ENCODE measurements at regions not wholly inside any gene's neighbourhood (a gene's known extent, or its start where the extent isn't known, plus 50 kb on each side); places are given as distances from the start of the nearest gene placed in this dataset.

GRCh38 chr2:33903701-33904100, 304.6 kb upstream of the FAM98A start:
- TF ChIP-seq CTCF (IDR thresholded peaks at IDR 0.05 in 2 of 3, conservative IDR thresholded peaks at IDR 0.05 in 1 of 3; ENCODE audit: control insufficient read depth in 2 of 3, extremely low read depth in 1 of 3, insufficient read depth in 1 of 3, low read depth in 3 of 3, low read length in 3 of 3) (no peak), SRF (IDR thresholded peaks at IDR 0.05; ENCODE audit: low read depth in 2 of 2, low read length in 2 of 2) (no peak), SMAD1 (IDR thresholded peaks at IDR 0.05; ENCODE audit: low read depth, partially characterized antibody) (no peak), BMI1 (IDR thresholded peaks at IDR 0.05; ENCODE audit: borderline replicate concordance) (no peak), JUNB (IDR thresholded peaks at IDR 0.05) (no peak), EED (IDR thresholded peaks at IDR 0.05; ENCODE audit: low read depth) (no peak), CREB1 (IDR thresholded peaks at IDR 0.05; ENCODE audit: low read depth) (no peak), CUX1 (IDR thresholded peaks at IDR 0.05; ENCODE audit: insufficient replicate concordance, low read depth, low read length) (no peak)

All from GM12878 (cell line).